Hypothalamus (tissue), 51 donors: ENCODE measurements at regions not wholly inside any gene's neighbourhood (a gene's known extent, or its start where the extent isn't known, plus 50 kb on each side); places are given as distances from the start of the nearest gene placed in this dataset.
"Not testable (repeated sequence)": the region's sequence is repeated elsewhere in the genome, so short reads cannot be mapped to it uniquely, and the experiment has no call there.

Experiments
- DNase-seq, 51 donors: peaks; one replicate each; lab custom pipeline; 2025; lab: John Stamatoyannopoulos, UW

- no peak for DNase-seq
These were observed 119.8 kb downstream of the ZNF330 start for GRCh38 chr4:141340458-141340857.

GRCh38 chr4:141346144-141346543 lies 125.4 kb downstream of the ZNF330 start:
- DNase-seq, result peak in 6 of 51 donors; percentile 0 to 19 (median 4)

- DNase-seq, result no peak
These were observed 127.0 kb downstream of the ZNF330 start for GRCh38 chr4:141347684-141348083.

GRCh38 chr4:141348125-141348524 lies 127.4 kb downstream of the ZNF330 start:
- DNase-seq, result no peak

GRCh38 chr4:141348573-141348972 lies 127.9 kb downstream of the ZNF330 start:
- no peak for DNase-seq

- no peak for DNase-seq
These were observed 128.5 kb downstream of the ZNF330 start for GRCh38 chr4:141349236-141349635.

GRCh38 chr4:141350122-141350905 lies 129.6 kb downstream of the ZNF330 start:
- no peak for DNase-seq

GRCh38 chr4:141352331-141352730 lies 131.6 kb downstream of the ZNF330 start:
- no peak for DNase-seq

GRCh38 chr4:141352909-141353525 lies 132.3 kb downstream of the ZNF330 start:
- no peak for DNase-seq

GRCh38 chr4:141356321-141356962 lies 135.7 kb downstream of the ZNF330 start:
- DNase-seq, result no peak

- no peak for DNase-seq
These were observed 136.3 kb downstream of the ZNF330 start for GRCh38 chr4:141356963-141357335.

GRCh38 chr4:141368241-141368640 lies 147.5 kb downstream of the ZNF330 start:
- not testable (repeated sequence) for DNase-seq

- DNase-seq, result no peak
These were observed 150.5 kb downstream of the ZNF330 start for GRCh38 chr4:141371206-141371605.

- DNase-seq, result no peak
These were observed 155.2 kb downstream of the ZNF330 start for GRCh38 chr4:141375855-141376254.

GRCh38 chr4:141376769-141377168 lies 156.1 kb downstream of the ZNF330 start:
- DNase-seq, result no peak

- no peak for DNase-seq
These were observed 166.6 kb downstream of the ZNF330 start for GRCh38 chr4:141387299-141387698.

GRCh38 chr4:141388481-141388880 lies 167.8 kb downstream of the ZNF330 start:
- DNase-seq, result no peak

- no peak for DNase-seq
These were observed 169.0 kb downstream of the ZNF330 start for GRCh38 chr4:141389649-141390048.

- no peak for DNase-seq
These were observed 169.9 kb downstream of the ZNF330 start for GRCh38 chr4:141390571-141390970.

GRCh38 chr4:141391293-141391692 lies 170.6 kb downstream of the ZNF330 start:
- no peak for DNase-seq

GRCh38 chr4:141391771-141392170 lies 171.1 kb downstream of the ZNF330 start:
- no peak for DNase-seq
